ENCODE measurements at regions not wholly inside any gene's neighbourhood (a gene's known extent, or its start where the extent isn't known, plus 50 kb on each side); places are given as distances from the start of the nearest gene placed in this dataset.

DNA sequence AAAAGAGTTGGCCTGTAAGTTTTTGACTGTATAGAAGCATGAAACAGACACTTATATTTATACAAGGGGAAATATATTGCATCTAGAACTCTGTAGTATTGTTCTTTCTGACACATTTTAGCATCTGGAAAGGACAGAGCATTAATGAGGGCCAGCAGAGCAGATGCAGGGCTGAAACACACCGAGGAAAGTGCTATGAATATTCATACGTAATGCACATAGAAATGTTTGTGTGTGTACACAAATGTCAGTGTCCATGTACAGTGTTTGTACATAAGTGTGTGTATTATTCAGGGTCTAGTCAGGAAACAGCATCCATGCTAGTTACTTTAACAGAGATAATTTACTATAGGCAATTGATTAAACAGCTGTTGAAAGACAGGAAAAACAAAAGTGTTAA lies 146.5 kb upstream of the DTNBP1 start:
- TF ChIP-seq POLR2A (IDR thresholded peaks at IDR 0.05): no peak
- no peak for TF ChIP-seq CTCF (IDR thresholded peaks at IDR 0.05)

Data from uterus (tissue), 2 donors.